SK-N-SH treated with all-trans-retinoic acid at 6 μM for 48 hours (cell line): ENCODE measurements at regions not wholly inside any gene's neighbourhood (a gene's known extent, or its start where the extent isn't known, plus 50 kb on each side); places are given as distances from the start of the nearest gene placed in this dataset.

ENCODE experiments used
- ARNTL ChIP-seq: fragments of 450-650 bp; formaldehyde crosslinking; IDR thresholded peaks from 2 replicates; pipeline ENCODE4 v1.5.0; 2020; ENCODE audit warnings: low read depth, mild to moderate bottlenecking, moderate library complexity, borderline replicate concordance
- CSDC2 ChIP-seq: fragments of 250-450 bp; sonication (Bioruptor Pico); IDR thresholded peaks from 2 replicates; pipeline ENCODE4 v1.5.0; 2020; ENCODE audit warnings: mild to moderate bottlenecking, moderate library complexity
- OSR1 ChIP-seq: fragments of 250-450 bp; sonication (Bioruptor Pico); IDR thresholded peaks from 2 replicates; pipeline ENCODE4 v1.8.0; 2022; ENCODE audit warnings: moderate library complexity, mild to moderate bottlenecking, inconsistent platforms
- PATZ1 ChIP-seq: fragments of 250-450 bp; sonication (Bioruptor Pico); IDR thresholded peaks from 2 replicates; pipeline ENCODE4 v1.8.0; 2020; ENCODE audit warnings: mild to moderate bottlenecking, moderate library complexity, borderline replicate concordance
- PPARA ChIP-seq: fragments of 250-450 bp; sonication (Bioruptor Pico); IDR thresholded peaks from 2 replicates; pipeline ENCODE4 v1.5.0; 2020; ENCODE audit warnings: mild to moderate bottlenecking, borderline replicate concordance
- RARB ChIP-seq: fragments of 250-450 bp; sonication (Bioruptor Pico); IDR thresholded peaks from 2 replicates; pipeline ENCODE4 v1.8.0; 2021; ENCODE audit warnings: mild to moderate bottlenecking, moderate library complexity
- ZFP30 ChIP-seq: fragments of 450-650 bp; formaldehyde crosslinking; IDR thresholded peaks from 2 replicates; pipeline ENCODE4 v1.5.0; 2022; ENCODE audit warnings: mild to moderate bottlenecking, moderate library complexity

- TF ChIP-seq PATZ1 (CRISPR knock-in tag): no peak
- no peak for TF ChIP-seq ARNTL (CRISPR knock-in tag)
- TF ChIP-seq ZFP30 (CRISPR knock-in tag): no peak
- TF ChIP-seq PPARA: no peak
- no peak for TF ChIP-seq RARB
- no peak for TF ChIP-seq OSR1 (CRISPR knock-in tag)
- TF ChIP-seq CSDC2 (CRISPR knock-in tag): no peak
These were observed 274.4 kb upstream of the ARX start for GRCh38 chrX:25290132-25290531.
